NCI-H82 (cell line): ENCODE measurements at regions not wholly inside any gene's neighbourhood (a gene's known extent, or its start where the extent isn't known, plus 50 kb on each side); places are given as distances from the start of the nearest gene placed in this dataset.

Experiments used
- DNase-seq: peaks from one replicate; lab custom pipeline; 2025; lab: John Stamatoyannopoulos, UW

- no peak for DNase-seq
Measured at GRCh38 chr3:181442066-181442465, 269.7 kb upstream of the SOX2 start.

GRCh38 chr3:181432992-181433391 lies 278.7 kb upstream of the SOX2 start:
- DNase-seq: no peak

- DNase-seq: no peak
Measured at GRCh38 chr3:181431748-181432147, 280.0 kb upstream of the SOX2 start.

- no peak for DNase-seq
Measured at GRCh38 chr3:181425074-181425473, 286.7 kb upstream of the SOX2 start.

DNA sequence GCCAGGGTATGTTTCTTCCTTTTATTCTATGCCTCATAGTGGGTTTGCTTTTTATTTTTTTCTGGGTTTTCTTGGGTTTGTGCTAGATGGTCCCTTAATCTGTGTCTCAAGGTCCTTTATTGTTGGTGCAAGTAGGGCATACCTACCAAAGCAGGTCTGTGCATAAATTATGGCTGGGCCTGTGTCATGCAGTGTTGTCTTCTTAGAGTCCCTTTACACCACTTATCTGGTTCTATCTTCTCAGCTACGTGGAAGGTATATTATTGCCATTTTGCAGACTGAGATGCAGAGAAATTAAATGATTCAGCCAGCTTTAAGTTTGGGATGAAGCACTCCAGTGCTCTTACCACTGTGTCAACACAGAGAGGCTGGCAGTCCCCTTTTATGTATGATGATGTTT lies 293.5 kb upstream of the SOX2 start:
- DNase-seq: no peak

DNA sequence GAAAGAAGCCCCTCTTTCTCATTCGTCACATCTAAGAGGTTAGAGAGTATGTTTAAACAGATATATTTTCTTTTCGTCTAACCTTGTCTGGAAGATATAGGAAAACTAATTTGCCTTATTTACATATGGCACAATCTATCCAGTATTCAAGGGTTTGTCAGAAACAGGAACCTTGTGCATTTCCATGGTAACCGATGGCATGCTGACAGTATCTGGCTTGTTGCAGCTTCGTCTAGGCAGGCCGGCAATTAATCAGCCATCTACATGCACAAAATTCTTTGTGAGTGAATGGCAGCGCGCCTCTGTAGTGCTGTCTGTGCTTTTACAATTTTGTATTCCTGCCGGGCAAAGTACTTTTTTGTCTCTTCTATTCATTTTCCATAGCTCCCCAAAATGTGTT lies 294.0 kb upstream of the SOX2 start:
- DNase-seq: no peak

DNA sequence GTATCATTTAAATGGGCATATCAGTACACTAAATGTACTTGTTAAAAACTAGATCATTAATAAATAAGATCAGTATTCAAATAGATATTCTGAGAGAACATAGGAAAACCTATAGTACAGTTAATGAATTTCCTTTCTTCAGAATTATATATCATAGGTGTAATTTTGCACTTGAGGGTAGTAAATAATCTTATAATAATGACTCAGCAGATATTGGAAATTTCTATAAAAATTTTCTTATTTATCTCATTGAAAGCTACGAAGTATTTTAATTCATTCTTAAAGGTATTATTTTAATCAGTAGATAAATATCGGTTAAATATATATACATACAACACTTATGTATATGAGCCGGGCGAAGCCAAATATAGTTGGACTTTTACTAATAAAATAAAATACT lies 300.9 kb upstream of the SOX2 start:
- no peak for DNase-seq

DNA sequence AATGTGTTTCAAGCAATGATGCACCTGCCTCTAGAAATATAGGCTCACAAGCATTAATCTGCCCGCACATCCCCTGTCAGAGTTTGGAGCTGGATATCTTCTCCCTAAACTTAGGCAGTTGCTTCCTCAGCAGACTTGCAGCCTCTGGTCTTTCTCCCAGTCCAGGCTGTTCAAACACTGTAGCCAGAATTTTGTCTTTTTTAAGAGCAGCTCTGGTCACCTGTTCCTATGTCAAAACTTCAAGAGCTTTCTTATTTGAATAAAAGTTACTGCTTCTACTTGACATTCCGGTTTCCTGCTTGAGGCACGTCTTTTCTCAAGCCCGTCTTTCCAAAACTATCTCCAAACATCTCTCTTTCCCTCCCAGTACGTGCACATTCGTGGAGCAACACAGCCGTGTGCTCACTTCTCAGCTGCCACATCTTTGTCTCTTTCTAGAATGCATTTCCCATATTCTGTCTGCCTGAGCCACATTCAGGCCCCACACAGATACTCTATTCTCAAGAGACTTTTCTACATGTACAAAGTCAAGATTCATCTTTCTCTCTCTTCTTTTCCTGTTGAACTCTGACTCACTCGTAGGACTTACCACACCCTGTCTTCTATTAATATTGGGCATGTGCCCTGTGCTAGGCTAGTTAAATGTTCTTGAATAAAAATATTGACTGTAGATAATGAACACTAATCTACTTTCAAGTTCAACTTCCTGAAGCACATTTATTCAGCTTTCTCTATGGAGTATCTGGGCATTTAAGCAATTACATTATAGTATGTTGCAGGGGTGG lies 307.7 kb upstream of the SOX2 start:
- DNase-seq: no peak

GRCh38 chr3:181402347-181402746 lies 309.4 kb upstream of the SOX2 start:
- no peak for DNase-seq

GRCh38 chr3:181384970-181385369 lies 326.8 kb upstream of the SOX2 start:
- DNase-seq: no peak

DNA sequence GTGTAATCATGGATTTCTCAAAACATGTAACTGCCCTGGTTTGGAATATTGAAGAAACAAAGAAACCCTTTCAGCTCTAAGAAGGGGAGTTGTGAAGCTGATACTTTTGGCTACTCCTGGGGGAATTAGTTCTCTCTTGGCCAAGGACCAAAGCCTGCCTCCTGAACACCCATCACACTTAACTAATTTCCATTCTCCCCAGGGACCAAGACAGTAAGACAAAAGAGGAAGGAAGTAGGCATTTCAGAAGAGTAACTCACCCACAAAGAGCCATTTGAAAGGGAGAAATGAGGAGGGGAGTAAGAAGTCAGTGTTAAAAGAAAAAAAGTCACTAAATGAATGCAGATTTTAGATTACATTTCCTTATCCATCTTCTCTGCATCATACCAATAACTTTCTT lies 328.0 kb upstream of the SOX2 start:
- no peak for DNase-seq

- no peak for DNase-seq
Measured at GRCh38 chr3:181383201-181383600, 328.5 kb upstream of the SOX2 start.

DNA sequence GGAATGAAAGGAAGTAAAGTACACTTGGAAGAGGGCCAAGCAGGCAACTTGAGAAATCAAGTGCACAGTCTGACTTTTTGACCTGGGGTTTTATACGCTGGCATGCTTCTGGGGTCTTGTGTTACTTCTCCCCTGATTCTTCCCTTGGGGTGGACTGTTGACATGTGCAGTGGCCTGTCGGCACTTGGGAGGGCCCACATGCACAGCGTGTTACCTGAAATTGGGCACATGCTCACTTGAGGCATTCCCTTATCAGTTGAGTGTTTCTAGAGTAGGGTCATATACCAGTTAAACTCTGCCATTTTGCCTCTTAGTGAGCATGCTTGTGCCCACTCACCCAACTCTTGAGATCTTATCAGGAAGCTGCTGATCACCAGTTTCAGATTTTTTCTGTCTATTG lies 329.1 kb upstream of the SOX2 start:
- no peak for DNase-seq

- DNase-seq: no peak
Measured at GRCh38 chr3:181379278-181379677, 332.4 kb upstream of the SOX2 start.

GRCh38 chr3:181369637-181370036 lies 342.1 kb upstream of the SOX2 start:
- DNase-seq: no peak

GRCh38 chr3:181363231-181363630 lies 348.5 kb upstream of the SOX2 start:
- no peak for DNase-seq

- no peak for DNase-seq
Measured at GRCh38 chr3:181362378-181362777, 349.3 kb upstream of the SOX2 start.

- no peak for DNase-seq
Measured at GRCh38 chr3:181358562-181358961, 353.2 kb upstream of the SOX2 start.

- DNase-seq: no peak
Measured at GRCh38 chr3:181358060-181358459, 353.7 kb upstream of the SOX2 start.

DNA sequence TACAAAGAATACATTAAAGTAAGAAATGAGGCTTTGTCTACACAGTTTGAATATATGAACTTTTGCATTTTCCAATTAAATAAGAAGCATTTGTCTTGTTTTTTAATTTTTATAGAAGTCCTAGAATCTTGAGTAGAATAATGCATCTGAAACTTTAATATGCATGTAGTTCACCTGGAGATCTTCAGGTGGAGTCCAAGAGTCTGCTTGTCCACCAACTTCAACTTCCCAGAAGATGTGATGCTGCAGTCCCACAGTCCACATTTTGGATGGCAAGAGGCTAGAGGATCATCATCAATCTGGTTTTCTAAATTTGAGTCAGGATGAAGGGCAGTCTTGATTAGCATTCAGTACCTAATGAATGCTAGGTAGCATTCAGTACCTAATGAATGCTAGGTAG lies 357.6 kb upstream of the SOX2 start:
- DNase-seq: no peak

GRCh38 chr3:181344331-181344730 lies 354.8 kb upstream of the DNAJC19 start:
- DNase-seq: no peak

DNA sequence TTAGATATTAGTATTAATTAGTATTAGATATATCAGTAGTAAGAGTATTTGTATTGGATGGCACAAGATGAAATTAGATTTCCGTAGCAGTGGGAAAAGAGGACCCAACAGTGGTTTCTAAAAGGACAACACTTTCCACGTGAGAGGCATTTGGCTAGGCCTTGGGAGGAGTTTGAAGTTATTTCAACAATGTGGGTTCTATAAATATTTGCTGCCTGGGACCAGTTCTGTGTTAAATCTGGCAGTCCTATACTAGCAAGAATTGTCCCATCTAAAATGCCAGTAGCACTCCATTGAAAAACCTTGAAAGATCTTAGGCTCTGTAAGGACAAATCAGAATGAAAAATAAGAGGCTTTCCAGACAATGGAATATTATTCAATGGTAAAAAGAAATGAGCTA lies 347.1 kb upstream of the DNAJC19 start:
- no peak for DNase-seq

- no peak for DNase-seq
Measured at GRCh38 chr3:181333394-181333793, 343.9 kb upstream of the DNAJC19 start.

- DNase-seq: no peak
Measured at GRCh38 chr3:181330821-181331563, 341.5 kb upstream of the DNAJC19 start.
